Posterior vena cava (tissue), 2 donors: ENCODE measurements at regions not wholly inside any gene's neighbourhood (a gene's known extent, or its start where the extent isn't known, plus 50 kb on each side); places are given as distances from the start of the nearest gene placed in this dataset.
"Not testable (repeated sequence)": the region's sequence is repeated elsewhere in the genome, so short reads cannot be mapped to it uniquely, and the experiment has no call there.

ENCODE experiments used
- DNase-seq: peaks from one replicate; pipeline ENCODE4 v3.0.0-alpha.2; 2020; ENCODE audit warnings: low spot score
- intact Hi-C, 2 donors: fragments of 100-400 bp; cut with DNase I; formaldehyde crosslinking; loops; one replicate each; pipeline versions ENCODE4 v1.14.1 to v1.14.2; 2022 to 2023
- donor health status: DM: yes; HTN: yes; CAD: no.
- donor health status: DM: yes; HTN: yes; CAD: no.

DNA sequence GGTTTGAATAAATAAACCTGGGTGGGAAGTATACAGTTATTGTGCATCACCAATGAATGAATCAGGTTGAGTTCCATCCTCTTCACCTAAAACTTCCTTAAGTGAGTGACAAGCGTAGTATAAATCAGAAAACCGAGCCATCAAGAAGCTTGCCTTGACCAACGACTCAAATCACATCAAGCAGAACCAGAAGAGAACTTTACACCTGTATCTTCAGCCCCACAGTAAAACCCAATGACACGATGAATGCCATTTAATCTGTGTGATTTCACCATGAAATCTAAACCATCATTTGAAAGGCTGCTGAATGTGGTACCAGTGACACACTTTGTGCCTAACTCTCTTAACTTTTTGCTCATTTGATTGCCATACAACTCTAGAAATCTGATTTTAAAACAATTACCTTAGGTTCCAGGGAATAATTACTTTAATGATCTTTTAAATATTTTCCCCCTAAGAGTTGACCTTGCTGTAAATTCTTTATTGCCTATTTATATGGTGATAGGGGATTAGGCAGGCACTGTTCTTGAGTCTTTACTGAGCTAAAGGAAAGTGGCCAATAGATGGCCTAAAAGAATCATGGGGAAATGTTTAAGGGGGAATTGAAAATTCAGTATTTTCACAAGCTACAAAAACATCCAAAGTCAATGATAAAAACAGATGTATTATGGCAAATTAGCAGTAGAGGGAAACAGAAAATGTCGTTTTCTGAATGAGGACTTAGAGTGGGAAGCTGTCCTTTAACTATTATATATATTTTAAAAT lies 152.0 kb upstream of the EYA4 start:
- intact Hi-C loops = no loop called here

DNA sequence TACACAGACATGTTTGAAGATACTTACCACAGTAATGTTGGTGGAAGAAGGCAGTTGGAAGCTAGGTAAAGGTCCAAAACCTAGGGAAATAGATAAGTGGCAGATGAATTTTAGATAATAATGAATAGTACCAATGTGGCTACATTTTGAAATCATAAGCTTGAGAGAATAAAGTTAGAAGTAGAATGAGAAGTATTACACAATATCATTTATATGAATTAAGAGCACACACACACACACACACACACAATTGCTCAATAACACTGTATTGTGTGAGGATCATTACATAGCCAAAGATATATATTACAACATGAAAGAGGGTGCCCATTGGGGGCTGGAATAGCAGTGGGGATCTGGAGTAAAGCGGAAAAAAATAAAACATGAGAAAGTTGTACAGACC lies 149.0 kb upstream of the EYA4 start:
- intact Hi-C loops = no loop called here
- DNase-seq = no peak

More for the DNA sequence above, 152.0 kb upstream of the EYA4 start:
- DNase-seq = no peak

- DNase-seq = no peak
- intact Hi-C loops = no loop called here
Observed at GRCh38 chr6:133092771-133093170, 148.4 kb upstream of the EYA4 start.

DNA sequence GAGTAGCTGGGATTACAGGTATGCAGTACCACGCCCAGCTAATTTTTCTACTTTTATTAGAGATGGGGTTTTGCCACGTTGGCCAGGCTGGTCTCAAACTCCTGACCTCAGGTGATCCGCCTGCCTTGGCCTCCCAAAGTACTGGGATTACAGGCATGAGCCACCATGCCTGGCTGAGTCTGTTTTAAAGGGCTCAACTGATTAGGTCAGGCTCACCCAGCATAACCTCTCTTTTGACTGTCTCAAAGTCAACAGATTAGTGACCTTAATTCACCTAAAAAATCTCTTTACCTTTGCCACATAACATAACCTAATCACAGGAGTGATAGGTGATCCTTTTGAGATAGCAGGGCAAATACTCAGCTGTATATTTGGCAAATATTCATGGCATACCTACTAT lies 147.9 kb upstream of the EYA4 start:
- DNase-seq, intact Hi-C loops: not testable (repeated sequence)

DNA sequence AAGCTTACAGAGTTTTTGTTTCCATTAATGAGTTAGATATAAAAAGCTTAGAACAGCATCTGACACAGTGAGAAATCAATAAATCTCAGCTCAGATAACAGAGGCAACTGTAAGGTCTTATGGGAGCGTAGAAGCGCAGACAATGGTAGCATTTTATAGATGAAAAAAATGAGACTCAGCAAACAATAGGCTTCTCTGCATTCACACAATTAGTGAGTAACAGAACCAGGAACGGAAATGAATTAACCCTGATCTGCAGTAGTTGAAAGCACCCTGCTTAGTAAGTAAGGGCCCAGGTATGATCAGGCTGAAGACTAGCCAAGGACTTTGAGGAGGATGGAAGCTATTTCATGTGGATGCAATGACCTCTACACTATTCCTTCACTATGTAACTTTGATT lies 147.2 kb upstream of the EYA4 start:
- intact Hi-C loops = no loop called here
- no peak for DNase-seq

GRCh38 chr6:133097208-133097607 lies 143.9 kb upstream of the EYA4 start:
- intact Hi-C loops = no loop called here
- DNase-seq = no peak

GRCh38 chr6:133099573-133099972 lies 141.6 kb upstream of the EYA4 start:
- intact Hi-C loops = no loop called here
- DNase-seq = no peak

- intact Hi-C loops = no loop called here
- DNase-seq = no peak
Observed at GRCh38 chr6:133100865-133101264, 140.3 kb upstream of the EYA4 start.

DNA sequence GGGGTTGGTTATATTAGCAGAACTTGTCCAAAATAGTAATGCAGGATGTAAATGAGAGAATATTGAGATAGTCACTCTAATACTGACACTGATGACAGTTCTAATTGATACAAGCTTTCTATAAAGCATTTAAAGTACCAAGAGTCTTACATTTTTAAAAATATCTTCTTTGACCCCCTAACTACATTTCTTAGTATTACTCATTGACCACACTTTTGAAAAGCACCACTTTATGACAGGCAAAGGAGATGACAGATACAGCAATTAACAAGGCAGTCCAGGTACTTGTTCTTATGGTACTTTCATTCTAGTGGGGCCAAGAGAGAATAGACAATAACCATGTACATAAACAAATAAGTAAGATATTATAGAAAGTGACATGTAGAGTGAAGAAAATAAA lies 139.4 kb upstream of the EYA4 start:
- DNase-seq = no peak
- intact Hi-C loops = no loop called here

GRCh38 chr6:133106934-133107333 lies 134.2 kb upstream of the EYA4 start:
- intact Hi-C loops = no loop called here

GRCh38 chr6:133108419-133108818 lies 132.7 kb upstream of the EYA4 start:
- intact Hi-C loops = no loop called here
- DNase-seq = no peak

More at GRCh38 chr6:133106934-133107333, 134.2 kb upstream of the EYA4 start:
- DNase-seq = no peak

GRCh38 chr6:133114973-133115372 lies 126.2 kb upstream of the EYA4 start:
- no peak for DNase-seq
- intact Hi-C loops = no loop called here

GRCh38 chr6:133115946-133116345 lies 125.2 kb upstream of the EYA4 start:
- intact Hi-C loops = no loop called here
- DNase-seq = no peak

DNA sequence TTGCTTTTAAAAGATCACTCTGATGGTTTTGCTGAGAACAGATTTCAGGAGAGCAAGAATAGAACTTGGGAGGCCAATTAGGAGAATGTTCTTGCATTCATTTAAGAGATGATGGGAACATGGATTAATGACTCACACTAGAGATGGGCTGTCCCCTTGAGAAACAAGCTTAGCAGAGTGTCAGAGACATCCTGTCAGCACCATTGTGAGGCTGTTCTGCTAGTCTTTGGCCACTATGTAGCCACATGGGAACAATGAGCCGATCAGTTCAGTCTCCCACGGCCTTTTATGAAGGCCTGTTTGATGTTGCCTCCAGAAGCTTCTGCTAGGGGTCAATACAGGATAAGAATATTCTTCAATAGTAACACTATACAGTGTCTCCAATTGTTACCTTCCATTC lies 113.0 kb upstream of the EYA4 start:
- DNase-seq = no peak
- intact Hi-C loops = no loop called here

GRCh38 chr6:133129556-133129955 lies 111.6 kb upstream of the EYA4 start:
- intact Hi-C loops = no loop called here
- no peak for DNase-seq

DNA sequence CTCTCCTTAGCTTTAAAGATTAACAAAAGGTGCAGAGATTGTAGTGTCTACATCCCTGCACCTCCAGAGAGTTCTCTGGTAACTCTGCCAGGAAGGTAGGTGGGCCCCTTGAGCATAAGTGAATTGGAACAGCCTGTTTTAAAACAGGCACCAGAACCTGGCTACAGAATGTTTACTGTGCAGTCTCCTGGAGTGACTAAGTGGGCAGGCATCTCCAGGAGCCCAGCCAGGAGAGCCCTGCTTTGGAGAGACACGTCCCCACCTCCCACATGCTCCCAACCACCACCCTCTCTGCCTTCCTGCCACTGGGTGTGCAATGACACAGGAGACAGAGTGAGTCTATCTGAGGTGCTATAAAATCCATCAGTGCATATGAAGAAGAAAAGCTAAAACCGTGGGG lies 110.3 kb upstream of the EYA4 start:
- intact Hi-C loops = no loop called here
- DNase-seq = no peak

DNA sequence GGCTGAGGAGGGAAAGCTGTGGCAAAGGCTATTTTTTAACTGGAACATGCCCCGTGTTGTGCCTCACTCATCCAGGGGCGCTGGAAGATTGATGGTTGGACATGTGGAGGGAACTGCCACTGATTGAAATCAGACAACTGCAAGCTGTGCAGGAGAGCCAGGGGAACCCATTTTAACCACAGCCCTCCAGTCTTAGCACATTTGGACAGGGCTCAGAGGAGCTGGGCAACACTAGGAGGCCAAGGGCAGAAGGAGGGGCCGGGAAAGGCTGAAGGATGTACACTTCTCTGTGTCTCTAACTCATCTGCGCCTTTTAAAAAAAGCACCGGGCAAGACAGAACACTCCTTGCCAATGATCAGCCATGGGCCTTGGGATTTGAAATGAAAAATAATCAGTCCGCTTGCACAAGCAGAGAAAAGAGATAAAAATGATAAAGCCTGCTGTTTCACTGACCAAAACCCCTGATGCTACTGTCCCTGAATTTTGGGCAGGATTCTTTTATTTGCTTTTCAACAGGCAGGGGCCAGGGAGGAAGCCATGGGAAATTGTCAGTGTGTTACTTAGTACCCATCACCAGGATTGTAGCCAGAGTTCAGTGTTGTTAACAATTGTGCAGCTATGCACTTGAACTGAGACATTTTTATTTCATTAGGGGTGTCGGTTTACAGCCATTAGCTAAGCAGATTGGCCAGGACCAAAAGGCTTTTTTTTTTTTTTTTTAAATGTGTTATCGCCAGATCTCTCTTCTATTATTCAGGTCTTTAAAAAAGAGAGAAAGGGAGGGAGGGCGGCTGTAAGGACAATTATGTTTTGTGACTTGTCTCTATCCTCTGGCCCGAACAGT lies 109.3 kb upstream of the EYA4 start:
- DNase-seq = no peak
- intact Hi-C loops = no loop called here

- intact Hi-C loops = no loop called here
- no peak for DNase-seq
Observed at GRCh38 chr6:133132466-133132971, 108.6 kb upstream of the EYA4 start.

- intact Hi-C loops = no loop called here
- no peak for DNase-seq
Observed at GRCh38 chr6:133136177-133136880, 104.8 kb upstream of the EYA4 start.
